SK-N-MC (cell line): ENCODE measurements at regions not wholly inside any gene's neighbourhood (a gene's known extent, or its start where the extent isn't known, plus 50 kb on each side); places are given as distances from the start of the nearest gene placed in this dataset.
A peak's percentile ranks its signal among the peaks of the same experiment; 100 is the strongest.

Experiments used
- DNase-seq: peaks from one replicate; pipeline ENCODE4 v3.0.0-alpha.2; 2011; ENCODE audit warnings: low read depth, low spot score
- H3K27ac ChIP-seq: fragments of 200-600 bp; sonication (generic); 2 replicates; pipeline ENCODE4 v1.5.1; 2016; ENCODE audit warnings: mixed run types
- H3K36me3 ChIP-seq: fragments of 200-600 bp; sonication (generic); 2 replicates; pipeline ENCODE4 v1.6.1; 2017; ENCODE audit warnings: antibody characterized with exemption, low read length, mixed read lengths; ENCODE audit not compliant: insufficient read depth
- H3K4me3 ChIP-seq: fragments of 200-600 bp; sonication (generic); 2 replicates; pipeline ENCODE4 v1.5.1; 2016
- H3K9ac ChIP-seq: fragments of 200-600 bp; sonication (generic); 2 replicates; pipeline ENCODE4 v1.8.0; 2017; ENCODE audit warnings: mixed run types, mixed read lengths; ENCODE audit not compliant: insufficient read length
- H3K9me3 ChIP-seq: fragments of 200-600 bp; sonication (generic); 2 replicates; pipeline ENCODE4 v1.6.1; 2017; ENCODE audit warnings: low read depth, mild to moderate bottlenecking, antibody characterized with exemption, low read length, moderate library complexity, mixed read lengths
- EZH2 ChIP-seq: fragments of 200-600 bp; sonication (generic); IDR thresholded peaks from one replicate; pipeline ENCODE4 v1.6.1; 2017; ENCODE audit warnings: antibody characterized with exemption
- FOXP2 ChIP-seq: optimal IDR thresholded peaks from 2 replicates; pipeline ENCODE3; 2011; ENCODE audit warnings: mild to moderate bottlenecking, moderate library complexity; ENCODE audit not compliant: insufficient read depth; ENCODE audit errors: extremely low read length, control extremely low read depth
- POLR2AphosphoS5 ChIP-seq: IDR thresholded peaks from 2 replicates; pipeline ENCODE4 v1.6.1; 2012; ENCODE audit warnings: mild to moderate bottlenecking, low read depth, low read length, borderline replicate concordance

DNA sequence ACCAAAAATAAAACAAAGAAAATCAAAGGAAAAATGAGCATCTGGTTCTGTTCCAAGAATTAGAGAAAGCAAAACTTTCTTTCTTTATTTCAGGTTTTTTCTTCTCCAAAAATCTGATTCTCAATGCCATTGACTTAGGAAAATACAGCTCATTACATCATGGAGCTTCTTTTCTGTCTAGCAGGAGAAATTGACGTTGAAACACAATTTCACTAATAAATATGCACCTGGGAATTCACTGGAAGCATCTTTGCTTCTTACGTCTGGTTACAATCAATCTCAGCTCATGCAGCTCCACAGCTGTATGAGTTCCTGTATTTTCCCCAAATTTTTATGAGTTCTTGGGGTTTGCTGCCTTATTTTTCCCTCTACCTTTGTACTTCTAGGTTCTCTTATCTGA, 1568.6 kb upstream of the GOT2 start:
- no peak overlapping the region for H3K9ac ChIP-seq
- no peak overlapping the region for H3K27ac ChIP-seq
- TF ChIP-seq EZH2 (no peak), POLR2AphosphoS5 (no peak), FOXP2 (no peak)
- H3K36me3 ChIP-seq, result no peaks in the 10 kb centered on the region
- no peak overlapping the region for H3K4me3 ChIP-seq
- no peaks in the 10 kb centered on the region for H3K9me3 ChIP-seq
- DNase-seq, result no peak

DNA sequence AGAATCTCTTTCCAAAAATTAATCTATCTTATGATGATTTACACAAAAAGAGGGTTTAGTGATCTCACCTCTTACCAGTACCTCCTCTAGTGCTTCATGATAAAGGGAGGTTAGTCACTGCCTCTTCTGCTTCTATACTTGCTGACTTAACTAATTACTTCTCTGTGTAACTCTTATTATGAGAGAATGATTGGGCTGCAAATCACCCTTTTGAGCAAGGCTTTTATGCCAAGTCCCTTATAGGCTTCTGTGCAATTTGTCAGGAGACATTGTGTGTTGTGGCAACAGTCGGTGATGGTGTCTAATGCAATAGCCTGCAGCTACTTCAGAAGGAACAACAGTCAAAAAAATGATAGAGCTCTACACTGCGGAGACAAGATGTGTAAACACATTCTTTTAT, 1568.1 kb upstream of the GOT2 start:
- H3K9ac ChIP-seq, result no peak overlapping the region

DNA sequence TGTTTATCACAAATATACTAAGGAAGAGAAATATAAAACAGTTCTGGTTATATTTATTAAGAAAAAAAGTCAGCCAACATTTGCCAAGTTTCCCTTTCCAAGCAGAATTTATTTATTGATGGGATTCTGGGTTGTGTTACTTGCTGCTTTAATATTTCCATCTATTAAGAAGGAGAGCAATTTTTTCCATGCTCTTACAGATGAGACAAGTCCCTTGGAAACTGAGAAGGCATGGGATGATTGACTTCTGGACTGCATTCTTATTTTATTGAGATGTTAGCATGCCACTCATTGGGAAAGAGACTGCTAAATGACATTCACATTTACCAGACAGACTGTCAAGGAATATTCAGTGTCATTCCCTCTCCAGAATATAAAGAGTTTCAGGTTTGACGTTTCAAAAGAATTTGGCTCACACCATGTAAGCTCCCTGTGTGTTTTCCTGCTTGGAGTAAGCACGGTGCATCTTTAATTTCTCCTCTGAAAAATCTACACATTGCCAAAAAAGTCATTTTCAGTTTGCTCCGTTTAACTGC, 1565.2 kb upstream of the GOT2 start:
- Histone ChIP-seq H3K4me3 (no peak overlapping the region), H3K36me3 (no peaks in the 10 kb centered on the region), H3K27ac (no peak overlapping the region), H3K9me3 (no peaks in the 10 kb centered on the region), H3K9ac (no peak overlapping the region)
- TF ChIP-seq FOXP2 (no peak), EZH2 (no peak), POLR2AphosphoS5 (no peak)
- DNase-seq, result no peak

More for the DNA sequence above, 1568.1 kb upstream of the GOT2 start:
- Histone ChIP-seq H3K4me3 (no peak overlapping the region), H3K9me3 (no peaks in the 10 kb centered on the region), H3K27ac (no peak overlapping the region), H3K36me3 (no peaks in the 10 kb centered on the region)
- DNase-seq, result no peak
- TF ChIP-seq EZH2 (no peak), POLR2AphosphoS5 (no peak), FOXP2 (no peak)

GRCh38 chr16:60295451-60295850, 1561.3 kb upstream of the GOT2 start:
- no peak for DNase-seq
- no peak overlapping the region for H3K9ac ChIP-seq
- no peak overlapping the region for H3K27ac ChIP-seq
- no peak overlapping the region for H3K4me3 ChIP-seq
- H3K9me3 ChIP-seq, result no peaks in the 10 kb centered on the region
- TF ChIP-seq FOXP2 (no peak), EZH2 (no peak), POLR2AphosphoS5 (no peak)
- H3K36me3 ChIP-seq, result no peaks in the 10 kb centered on the region

DNA sequence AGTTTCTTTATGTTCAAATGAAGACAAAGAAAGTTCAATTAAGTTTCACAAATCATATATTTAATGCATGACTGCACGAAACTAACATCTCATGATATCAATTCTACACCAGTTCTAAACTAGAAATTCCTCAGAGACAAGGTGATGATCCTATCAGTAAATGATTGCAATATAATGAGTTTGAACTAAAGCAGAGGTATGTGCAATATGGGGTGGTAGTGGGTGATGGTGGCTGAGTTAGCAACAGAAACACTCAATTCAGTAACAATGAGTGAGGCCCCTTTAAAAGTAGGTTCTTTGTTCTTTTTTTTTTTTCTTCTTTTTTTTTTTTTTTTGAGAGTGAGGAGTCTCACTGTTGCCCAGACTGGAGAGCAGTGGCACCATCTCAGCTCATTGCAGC, 1551.7 kb upstream of the GOT2 start:
- DNase-seq, result no peak
- Histone ChIP-seq H3K9me3 (no peaks in the 10 kb centered on the region), H3K4me3 (no peak overlapping the region), H3K9ac (no peak overlapping the region), H3K27ac (no peak overlapping the region), H3K36me3 (no peaks in the 10 kb centered on the region)
- TF ChIP-seq EZH2 (no peak), POLR2AphosphoS5 (no peak), FOXP2 (no peak)

DNA sequence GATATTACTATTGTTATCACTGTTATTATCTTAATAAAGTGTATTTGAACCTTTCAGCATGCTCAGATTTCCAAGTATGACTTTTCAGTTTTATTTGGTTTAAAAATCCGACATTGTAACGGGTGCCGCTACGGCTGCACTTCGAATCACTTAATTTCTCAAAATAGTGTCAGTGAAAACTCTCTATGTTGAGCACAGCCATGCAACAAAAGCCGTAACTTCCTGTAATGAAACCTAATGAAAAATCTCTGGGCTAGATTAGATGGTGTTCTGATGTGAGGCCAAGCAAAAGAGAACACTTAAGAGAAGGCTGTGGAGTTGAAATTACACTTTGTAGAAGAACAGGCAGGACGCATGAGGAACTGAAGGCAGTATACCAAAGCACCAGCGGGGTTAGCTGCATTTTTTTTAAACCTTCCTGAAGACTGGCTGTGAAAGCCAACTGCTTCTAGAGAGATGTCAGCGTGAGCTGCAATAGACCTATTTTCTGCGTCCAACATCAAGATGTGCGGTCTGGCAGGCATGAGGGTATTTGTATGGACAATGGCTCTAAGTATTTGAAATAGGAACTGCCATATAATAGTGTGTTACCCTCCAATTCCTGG, 1545.0 kb upstream of the GOT2 start:
- Histone ChIP-seq H3K36me3 (no peaks in the 10 kb centered on the region), H3K9me3 (no peaks in the 10 kb centered on the region), H3K4me3 (no peak overlapping the region), H3K27ac (0 out of 2 replicates have a peak overlapping the region, but pooled peaks have one; percentile 25), H3K9ac (no peak overlapping the region)
- TF ChIP-seq POLR2AphosphoS5, result no peak
- no peak for TF ChIP-seq FOXP2
- no peak for TF ChIP-seq EZH2
- DNase-seq, result no peak

DNA sequence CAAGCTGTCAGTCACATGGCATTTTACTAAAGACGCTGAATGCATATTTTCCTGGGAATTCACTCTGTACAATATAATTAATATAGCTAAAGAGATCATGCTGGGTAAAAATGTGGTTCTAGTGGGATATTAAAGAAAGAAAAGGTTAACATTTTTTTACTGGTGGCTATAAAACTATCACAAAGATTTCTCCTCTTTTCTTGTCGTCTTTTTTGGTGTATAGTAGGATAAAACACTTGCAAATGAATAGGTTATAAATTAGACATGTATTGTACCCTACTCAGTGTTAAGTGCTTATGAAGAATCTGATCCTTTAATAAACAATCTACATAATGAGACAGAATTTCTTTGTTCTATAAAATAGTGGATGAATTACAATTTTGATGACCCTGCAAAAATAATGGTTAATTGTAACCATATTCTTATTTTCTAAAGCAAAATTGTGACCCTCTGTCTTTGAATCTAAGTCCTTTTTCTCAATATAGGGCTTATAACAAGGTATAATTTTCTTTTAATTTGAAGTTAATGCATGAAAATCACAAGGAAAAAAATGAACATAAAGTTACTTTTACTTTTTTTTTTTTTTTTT, 1540.4 kb upstream of the GOT2 start:
- Histone ChIP-seq H3K9me3 (no peaks in the 10 kb centered on the region), H3K27ac (peak overlapping the region; percentile 50; the same call in 1 of the 2 replicates), H3K36me3 (no peaks in the 10 kb centered on the region), H3K4me3 (no peak overlapping the region), H3K9ac (no peak overlapping the region)
- TF ChIP-seq EZH2, result no peak
- no peak for TF ChIP-seq FOXP2
- no peak for TF ChIP-seq POLR2AphosphoS5
- no peak for DNase-seq

GRCh38 chr16:60271781-60272180, 1537.7 kb upstream of the GOT2 start:
- Histone ChIP-seq H3K9me3 (no peaks in the 10 kb centered on the region), H3K9ac (no peak overlapping the region)
- TF ChIP-seq FOXP2 (no peak), POLR2AphosphoS5 (no peak), EZH2 (no peak)

More at GRCh38 chr16:60271781-60272180, 1537.7 kb upstream of the GOT2 start:
- Histone ChIP-seq H3K36me3 (no peaks in the 10 kb centered on the region), H3K4me3 (no peak overlapping the region; the same call in 1 of the 2 replicates), H3K27ac (peak overlapping the region; percentile 46; the same call in 1 of the 2 replicates)
- DNase-seq, result no peak
